Gastroesophageal sphincter (tissue), 4 donors: ENCODE measurements at regions not wholly inside any gene's neighbourhood (a gene's known extent, or its start where the extent isn't known, plus 50 kb on each side); places are given as distances from the start of the nearest gene placed in this dataset.
"Not testable (repeated sequence)": the region's sequence is repeated elsewhere in the genome, so short reads cannot be mapped to it uniquely, and the experiment has no call there.

Experiments used
- ATAC-seq: fragments of 150-250 bp; one replicate; pipeline ENCODE4 v1.9.1; 2016; ENCODE audit warnings: mild to moderate bottlenecking, moderate library complexity
- H3K27ac ChIP-seq, 4 donors: fragments of 200-600 bp; sonication (generic) in 3 of 4; 1 replicate in 3 of 4; 2 replicates in 1 of 4; pipeline ENCODE4 v1.5.1; 2016 to 2019
- H3K27me3 ChIP-seq: fragments of 200-600 bp; sonication (generic); one replicate; pipeline ENCODE4 v1.5.1; 2019
- H3K36me3 ChIP-seq, 2 donors: fragments of 200-600 bp; sonication (generic); one replicate each; pipeline ENCODE4 v1.5.1; 2019; ENCODE audit warnings: control low read depth in 1 of 2
- H3K4me1 ChIP-seq, 3 donors: fragments of 200-600 bp; sonication (generic); 1 replicate in 2 of 3; 2 replicates in 1 of 3; pipeline ENCODE4 v1.5.1; 2016 to 2019; ENCODE audit warnings: control low read depth in 2 of 3
- H3K4me3 ChIP-seq, 2 donors: fragments of 200-600 bp; sonication (generic); one replicate each; pipeline ENCODE4 v1.5.1; 2019; ENCODE audit warnings: mild to moderate bottlenecking in 1 of 2, moderate library complexity in 1 of 2
- H3K9me3 ChIP-seq, 3 donors: fragments of 200-600 bp; sonication (generic); one replicate each; pipeline ENCODE4 v1.5.1; 2017 to 2019; ENCODE audit warnings: control low read depth in 2 of 3
- CTCF ChIP-seq, 4 experiments: fragments of 200-600 bp in 2 of 4; fragments of 450-650 bp in 2 of 4; sonication (generic) in 1 of 4; IDR thresholded peaks; one replicate each; pipeline ENCODE4 v1.5.1; 2017 to 2019; ENCODE audit warnings: antibody characterized with exemption in 4 of 4, mild to moderate bottlenecking in 2 of 4, moderate library complexity in 2 of 4
- EP300 ChIP-seq: sonication (generic); formaldehyde crosslinking; IDR thresholded peaks from one replicate; pipeline ENCODE4 v1.6.1; 2017; ENCODE audit warnings: antibody characterized with exemption, mild to moderate bottlenecking
- POLR2A ChIP-seq, 2 donors: fragments of 450-650 bp; IDR thresholded peaks; one replicate each; pipeline ENCODE4 v1.6.1; 2017; ENCODE audit warnings: antibody characterized with exemption in 2 of 2, mild to moderate bottlenecking in 2 of 2, moderate library complexity in 1 of 2
- POLR2AphosphoS5 ChIP-seq: sonication (generic); formaldehyde crosslinking; IDR thresholded peaks from one replicate; pipeline ENCODE4 v1.6.1; 2017; ENCODE audit warnings: antibody characterized with exemption
- WGBS, 2 donors: methylation state at CpG; one replicate each; pipeline ENCODE4 v1.1.5; 2018; ENCODE audit warnings: low coverage in 1 of 2; 5-methylcytosine and 5-hydroxymethylcytosine counted together

GRCh38 chr9:621201-621855 lies 220.2 kb upstream of the DMRT1 start:
- 52 to 79% methylated on average over 6 to 9 of the region's 10 CpGs for WGBS, 2 donors
- no peak for TF ChIP-seq POLR2A (IDR thresholded peaks at IDR 0.05)
- TF ChIP-seq POLR2AphosphoS5: peak; percentile 60
- H3K27ac ChIP-seq: peak overlapping the region in 1 of 4 donors; percentile 21

GRCh38 chr9:624935-625500 lies 216.5 kb upstream of the DMRT1 start:
- Histone ChIP-seq H3K4me1 (peaks cover 0 to 55% (median 5%) of the 10 kb centered on the region in 3 donors), H3K27ac (peak overlapping the region in 2 of 4 donors; percentile 15 to 46), H3K27me3 (no peaks in the 10 kb centered on the region), H3K4me3 (no peak overlapping the region), H3K36me3 (no peaks in the 10 kb centered on the region), H3K9me3 (no peaks in the 10 kb centered on the region)
- TF ChIP-seq POLR2A (IDR thresholded peaks at IDR 0.05) (no peak), POLR2AphosphoS5 (no peak), CTCF (IDR thresholded peaks at IDR 0.05) (no peak), EP300 (no peak)
- no peak for ATAC-seq
- WGBS, 2 donors: 26 to 55% methylated on average over 6 to 7 of the region's 7 CpGs

More at GRCh38 chr9:621201-621855, 220.2 kb upstream of the DMRT1 start:
- Histone ChIP-seq H3K9me3 (no peaks in the 10 kb centered on the region), H3K4me1 (peaks cover 0 to 61% (median 5%) of the 10 kb centered on the region in 3 donors), H3K27me3 (no peaks in the 10 kb centered on the region), H3K36me3 (no peaks in the 10 kb centered on the region), H3K4me3 (no peak overlapping the region)
- peak; percentile 40 for ATAC-seq

- no peak for TF ChIP-seq POLR2A (IDR thresholded peaks at IDR 0.05)
- TF ChIP-seq CTCF (IDR thresholded peaks at IDR 0.05): no peak
- TF ChIP-seq EP300: no peak
- TF ChIP-seq POLR2AphosphoS5: no peak
- H3K36me3 ChIP-seq: no peaks in the 10 kb centered on the region
- H3K9me3 ChIP-seq: no peaks in the 10 kb centered on the region
- H3K4me3 ChIP-seq: no peak overlapping the region
- 36 to 45% methylated on average over 3 of the region's 3 CpGs for WGBS, 2 donors
- H3K27ac ChIP-seq: peak overlapping the region in 2 of 4 donors; percentile 15 to 46
- H3K27me3 ChIP-seq: no peaks in the 10 kb centered on the region
- peaks cover 0 to 55% (median 5%) of the 10 kb centered on the region in 3 donors for H3K4me1 ChIP-seq
- ATAC-seq: no peak
Measured at GRCh38 chr9:625613-626012, 215.9 kb upstream of the DMRT1 start.

- 40 to 67% methylated on average over 4 to 9 of the region's 9 CpGs for WGBS, 2 donors
- peaks cover 0 to 52% (median 5%) of the 10 kb centered on the region in 3 donors for H3K4me1 ChIP-seq
- H3K9me3 ChIP-seq, ATAC-seq, H3K36me3 ChIP-seq, H3K27me3 ChIP-seq: not testable (repeated sequence)
- peak overlapping the region in 2 of 4 donors; percentile 15 to 46 for H3K27ac ChIP-seq
- H3K4me3 ChIP-seq: peak overlapping the region in 1 of 2 donors; percentile 16
Measured at GRCh38 chr9:626114-626513, 215.4 kb upstream of the DMRT1 start.

GRCh38 chr9:626596-626995 lies 214.9 kb upstream of the DMRT1 start:
- ATAC-seq: peak; percentile 44
- H3K4me1 ChIP-seq: peaks cover 0 to 47% (median 1%) of the 10 kb centered on the region in 3 donors

More at GRCh38 chr9:626596-626995, 214.9 kb upstream of the DMRT1 start:
- Histone ChIP-seq H3K4me3 (peak overlapping the region in 1 of 2 donors; percentile 16), H3K27me3 (no peaks in the 10 kb centered on the region), H3K9me3 (no peaks in the 10 kb centered on the region), H3K36me3 (no peaks in the 10 kb centered on the region), H3K27ac (peak overlapping the region in 2 of 4 donors; percentile 44 to 46)
- 48 to 58% methylated on average over 3 of the region's 3 CpGs for WGBS, 2 donors
- TF ChIP-seq POLR2AphosphoS5: no peak
- no peak for TF ChIP-seq POLR2A (IDR thresholded peaks at IDR 0.05)
- TF ChIP-seq CTCF (IDR thresholded peaks at IDR 0.05): no peak
- no peak for TF ChIP-seq EP300
